PC-3 (cell line): ENCODE measurements at regions not wholly inside any gene's neighbourhood (a gene's known extent, or its start where the extent isn't known, plus 50 kb on each side); places are given as distances from the start of the nearest gene placed in this dataset.

ENCODE experiments used
- ATAC-seq: fragments of 200-7000 bp; cut with Tn5 transposase; 2 replicates; pipeline ENCODE4 v1.9.1; 2020; ENCODE audit warnings: mild to moderate bottlenecking, moderate library complexity
- BruUV-seq: library from RNA; stranded (reverse); fragments of 400-500 nt; replicated peaks from 2 replicates; lab custom pipeline; 2021; lab: Mats Ljungman, UMichigan
- CTCF ChIA-PET: fragments of 300-600 bp; sonication (Branson Sonifier 250); formaldehyde crosslinking; loops from one replicate; lab custom pipeline; 2022; ENCODE audit warnings: antibody characterized with exemption; lab: Charles Lee
- POLR2A ChIA-PET: fragments of 300-600 bp; sonication (Branson Sonifier 250); formaldehyde crosslinking; loops from one replicate; lab custom pipeline; 2022; ENCODE audit warnings: antibody characterized with exemption; ENCODE audit not compliant: unreplicated experiment; lab: Charles Lee
- DNase-seq: peaks from one replicate; pipeline ENCODE4 v3.0.0-alpha.2; 2015
- H2AFZ ChIP-seq: fragments of 300-600 bp; sonication (generic); 2 replicates; pipeline ENCODE4 v1.6.0; 2016; ENCODE audit warnings: antibody characterized with exemption, low read length
- H3F3A ChIP-seq: fragments of 300-600 bp; sonication (generic); one replicate; pipeline ENCODE4 v1.6.0; 2017; ENCODE audit warnings: antibody characterized with exemption, low read length, control low read depth, mild to moderate bottlenecking; ENCODE audit not compliant: unreplicated experiment
- H3K27ac ChIP-seq: fragments of 300-600 bp; sonication (generic); 2 replicates; pipeline ENCODE4 v1.5.1; 2016; ENCODE audit warnings: mild to moderate bottlenecking, low read length
- H3K27me3 ChIP-seq: fragments of 300-600 bp; sonication (generic); 2 replicates; pipeline ENCODE4 v1.6.1; 2016; ENCODE audit warnings: low read length, mixed read lengths
- H3K36me3 ChIP-seq: fragments of 300-600 bp; sonication (generic); 2 replicates; pipeline ENCODE4 v1.6.1; 2016; ENCODE audit warnings: low read depth, mixed run types, low read length, mixed read lengths
- H3K4me1 ChIP-seq: fragments of 300-600 bp; sonication (generic); 2 replicates; pipeline ENCODE4 v1.5.1; 2016; ENCODE audit warnings: low read length; ENCODE audit not compliant: insufficient read depth
- H3K4me2 ChIP-seq: fragments of 300-600 bp; sonication (generic); 2 replicates; pipeline ENCODE4 v1.6.0; 2016; ENCODE audit warnings: low read length
- H3K4me3 ChIP-seq: fragments of 300-600 bp; sonication (generic); 2 replicates; pipeline ENCODE4 v1.5.1; 2016; ENCODE audit warnings: mild to moderate bottlenecking, low read length, mixed read lengths
- H3K79me2 ChIP-seq: fragments of 300-600 bp; sonication (generic); 2 replicates; pipeline ENCODE4 v1.6.1; 2017; ENCODE audit warnings: low read length, mixed read lengths
- H3K9ac ChIP-seq: fragments of 300-600 bp; sonication (generic); 2 replicates; pipeline ENCODE4 v1.6.0; 2016; ENCODE audit warnings: mild to moderate bottlenecking, low read length
- H3K9me2 ChIP-seq: fragments of 300-600 bp; sonication (generic); replicated peaks from 2 replicates; pipeline ENCODE4 v1.6.1; 2016; ENCODE audit warnings: mixed run types, low read length, mixed read lengths
- H3K9me3 ChIP-seq: fragments of 300-600 bp; sonication (generic); 2 replicates; pipeline ENCODE4 v1.6.1; 2016; ENCODE audit warnings: low read length, mixed read lengths
- H4K20me1 ChIP-seq: fragments of 300-600 bp; sonication (generic); 2 replicates; pipeline ENCODE4 v1.6.1; 2016; ENCODE audit warnings: low read length, mixed read lengths
- CTCF ChIP-seq: fragments of 300-600 bp; sonication (generic); conservative IDR thresholded peaks from 2 replicates; pipeline ENCODE4 v1.5.1; 2017; ENCODE audit warnings: antibody characterized with exemption, low read depth, mild to moderate bottlenecking, low read length
- EZH2 ChIP-seq: fragments of 300-600 bp; sonication (generic); IDR thresholded peaks from one replicate; pipeline ENCODE4 v1.6.1; 2017; ENCODE audit warnings: antibody characterized with exemption, mild to moderate bottlenecking, low read length; ENCODE audit not compliant: unreplicated experiment
- EZH2phosphoT487 ChIP-seq: fragments of 300-600 bp; sonication (generic); IDR thresholded peaks from 2 replicates; pipeline ENCODE4 v1.6.1; 2018; ENCODE audit warnings: mild to moderate bottlenecking, antibody characterized with exemption, low read length, borderline replicate concordance
- intact Hi-C: fragments of 100-400 bp; cut with micrococcal nuclease; formaldehyde crosslinking; loops from 2 replicates; pipeline ENCODE4 v1.9.0; 2023

GRCh38 chr7:16079723-16080122 lies 341.6 kb downstream of the CRPPA start:
- H3K36me3 ChIP-seq: no peaks in the 10 kb centered on the region
- H4K20me1 ChIP-seq: no peaks in the 10 kb centered on the region
- H3K9me2 ChIP-seq: no peaks in the 10 kb centered on the region
- H3K27ac ChIP-seq: no peak overlapping the region
- no peak overlapping the region for H3K4me2 ChIP-seq
- peaks cover 12% of the 10 kb centered on the region for H3K4me1 ChIP-seq
- no peak overlapping the region for H2AFZ ChIP-seq
- intact Hi-C loops: no loop called here
- ATAC-seq (no peak), DNase-seq (no peak)
- no peaks in the 10 kb centered on the region for H3K27me3 ChIP-seq
- BruUV-seq: no TSS peak
- H3K79me2 ChIP-seq: no peaks in the 10 kb centered on the region
- H3K4me3 ChIP-seq: no peak overlapping the region
- no peak overlapping the region for H3K9ac ChIP-seq
- TF ChIP-seq EZH2 (no peak), EZH2phosphoT487 (no peak), CTCF (no peak)
- H3K9me3 ChIP-seq: no peaks in the 10 kb centered on the region
- CTCF ChIA-PET: no interaction called here
- H3F3A ChIP-seq: no peaks in the 10 kb centered on the region
- POLR2A ChIA-PET: no interaction called here

GRCh38 chr7:16078076-16078952 lies 343.0 kb downstream of the CRPPA start:
- no peaks in the 10 kb centered on the region for H3K9me2 ChIP-seq
- no peaks in the 10 kb centered on the region for H3K4me1 ChIP-seq
- no peak overlapping the region for H3K4me3 ChIP-seq
- H2AFZ ChIP-seq: no peak overlapping the region
- intact Hi-C loops: loop anchor here (1.0 kb wide), 2 partner anchors 20 to 487 kb away; no protein-coding TSS in a partner anchor
- H3K36me3 ChIP-seq: no peaks in the 10 kb centered on the region
- no peaks in the 10 kb centered on the region for H3K27me3 ChIP-seq
- TF ChIP-seq CTCF (peak; percentile 89), EZH2phosphoT487 (no peak)
- no peak overlapping the region for H3K4me2 ChIP-seq
- H3K27ac ChIP-seq: no peak overlapping the region
- H3K9ac ChIP-seq: no peak overlapping the region
- peak; percentile 92 for ATAC-seq
- CTCF ChIA-PET: interaction anchor here (0.6 to 1.9 kb wide), 3 partner anchors 20 to 486 kb away, joined by 3 to 10 read pairs (median 3); no protein-coding TSS in a partner anchor
- no TSS peak for BruUV-seq
- H3F3A ChIP-seq: no peaks in the 10 kb centered on the region
- DNase-seq: peak; percentile 76
- POLR2A ChIA-PET: interaction anchor here (0.6 kb wide), 1 partner anchor 272 kb away, joined by 4 read pairs; no protein-coding TSS in a partner anchor
- H3K79me2 ChIP-seq: no peaks in the 10 kb centered on the region
- no peaks in the 10 kb centered on the region for H4K20me1 ChIP-seq
- no peaks in the 10 kb centered on the region for H3K9me3 ChIP-seq
